Lower leg skin (tissue), 3 donors: ENCODE measurements at regions not wholly inside any gene's neighbourhood (a gene's known extent, or its start where the extent isn't known, plus 50 kb on each side); places are given as distances from the start of the nearest gene placed in this dataset.

Experiments
- CTCF ChIP-seq, 3 donors: fragments of 450-650 bp; IDR thresholded peaks; one replicate each; pipeline ENCODE4 v1.5.1; 2016; ENCODE audit warnings: antibody characterized with exemption in 3 of 3, mild to moderate bottlenecking in 3 of 3, moderate library complexity in 2 of 3
- POLR2A ChIP-seq, 2 donors: fragments of 450-650 bp; IDR thresholded peaks; one replicate each; pipeline ENCODE4 v1.6.1; 2016 to 2017; ENCODE audit warnings: antibody characterized with exemption in 2 of 2, mild to moderate bottlenecking in 1 of 2, moderate library complexity in 1 of 2

GRCh38 chr5:174503086-174503460, 221.3 kb upstream of the MSX2 start:
- no peak for TF ChIP-seq CTCF (IDR thresholded peaks at IDR 0.05)
- no peak for TF ChIP-seq POLR2A (IDR thresholded peaks at IDR 0.05)
